ENCODE measurements at regions not wholly inside any gene's neighbourhood (a gene's known extent, or its start where the extent isn't known, plus 50 kb on each side); places are given as distances from the start of the nearest gene placed in this dataset.
"Not testable (repeated sequence)": the region's sequence is repeated elsewhere in the genome, so short reads cannot be mapped to it uniquely, and the experiment has no call there.

DNA sequence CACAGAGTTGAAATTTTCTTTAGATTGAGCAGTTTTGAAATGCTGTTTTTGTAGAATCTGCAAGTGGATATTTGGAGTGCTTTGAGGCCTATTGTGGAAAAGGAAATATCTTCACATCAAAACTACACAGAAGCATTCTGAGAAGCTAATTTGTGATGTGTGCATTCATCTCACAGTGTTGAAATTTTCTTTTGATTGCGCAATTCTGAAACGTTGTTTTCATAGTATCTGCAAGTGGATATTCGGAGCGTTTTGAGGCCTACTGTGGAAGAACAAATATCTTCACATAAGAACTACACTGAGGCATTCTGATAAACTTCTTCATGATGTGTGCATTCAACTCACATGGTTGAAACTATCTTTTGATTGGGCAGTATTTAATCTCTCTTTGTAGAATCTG, 3143.4 kb upstream of the OR11H1 start:
- H3K27ac ChIP-seq; DNase-seq; H3K4me3 ChIP-seq; intact Hi-C loops (cut with DNase I); H3K36me3 ChIP-seq; H3K27me3 ChIP-seq; ATAC-seq; H3K4me1 ChIP-seq: not testable (repeated sequence)
- WGBS, 4 donors, result 84 to 86% (median 86%) methylated on average over 4 of the region's 4 CpGs
- H3K9me3 ChIP-seq, result peaks cover 0 to 60% (median 13%) of the 10 kb centered on the region in 12 donors

DNA sequence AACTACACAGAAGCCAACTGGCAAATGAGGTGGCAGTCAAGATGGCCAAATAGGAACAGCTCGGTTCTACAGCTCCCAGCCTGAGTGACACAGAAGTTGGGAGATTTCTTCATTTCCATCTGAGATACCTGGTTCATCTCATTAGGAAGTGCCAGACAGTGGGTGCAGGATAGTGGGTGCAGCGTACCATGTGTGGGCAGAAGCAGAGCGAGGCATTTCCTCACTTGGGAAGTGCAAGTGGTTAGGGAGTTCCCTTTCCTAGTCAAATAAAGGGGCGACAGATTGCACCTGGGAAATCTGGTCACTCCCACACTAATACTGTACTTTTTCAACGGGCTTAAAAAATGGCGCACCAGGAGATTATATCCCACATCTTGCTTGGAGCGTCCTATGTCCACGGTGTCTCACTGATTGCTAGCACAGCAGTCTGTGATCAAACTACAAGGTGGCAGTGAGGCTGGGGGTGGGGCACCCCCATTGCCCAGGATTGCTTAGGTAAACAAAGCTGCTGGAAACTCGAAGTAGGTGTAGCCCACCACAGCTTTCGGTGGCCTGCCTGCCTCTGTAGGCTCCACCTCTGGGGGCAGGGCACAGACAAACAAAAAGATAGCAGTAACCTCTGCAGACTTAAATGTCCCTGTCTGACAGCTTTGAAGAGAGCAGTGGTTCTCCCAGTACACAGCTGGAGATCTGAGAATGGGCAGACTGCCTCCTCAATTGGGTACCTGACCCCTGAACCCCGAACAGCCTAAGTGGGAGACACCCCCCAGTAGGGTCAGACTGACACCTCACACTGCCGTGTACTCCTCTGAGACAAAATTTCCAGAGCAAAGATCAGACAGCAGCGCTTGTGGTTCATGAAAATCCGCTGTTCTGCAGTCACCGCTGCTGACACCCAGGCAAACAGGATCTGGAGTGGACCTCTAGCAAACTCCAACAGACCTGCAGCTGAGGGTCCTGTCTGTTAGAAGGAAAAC, 3138.9 kb upstream of the OR11H1 start:
- DNase-seq, result peak in 4 of 5 donors; percentile 3 to 37 (median 12)
- H3K27ac ChIP-seq; H3K27me3 ChIP-seq; ATAC-seq; H3K36me3 ChIP-seq; H3K4me3 ChIP-seq; H3K4me1 ChIP-seq; intact Hi-C loops (cut with DNase I): not testable (repeated sequence)
- peaks cover 0 to 68% (median 6%) of the 10 kb centered on the region in 12 donors for H3K9me3 ChIP-seq
- WGBS, 4 donors, result 60 to 66% (median 62%) methylated on average over 15 of the region's 15 CpGs

DNA sequence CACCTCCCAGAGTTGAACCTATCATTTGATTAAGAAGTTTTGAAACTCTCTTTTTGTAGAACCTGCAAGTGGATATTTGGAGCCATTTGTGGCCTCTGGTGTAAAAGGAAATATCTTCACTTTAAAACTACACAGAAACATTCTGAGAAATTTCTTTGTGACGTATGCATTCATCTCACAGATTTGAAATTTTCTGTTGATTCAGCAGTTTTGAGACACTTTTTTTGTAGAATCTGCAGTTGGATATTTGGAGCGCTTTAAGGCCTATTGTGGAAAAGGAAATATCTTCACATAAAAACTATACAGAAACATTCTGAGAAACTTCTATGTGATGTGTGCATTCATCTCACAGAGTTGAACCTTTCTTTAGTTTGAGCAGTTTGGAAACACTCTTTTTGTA, 3130.7 kb upstream of the OR11H1 start:
- intact Hi-C loops (cut with DNase I); H3K36me3 ChIP-seq; H3K4me1 ChIP-seq; DNase-seq; ATAC-seq; H3K27me3 ChIP-seq; H3K27ac ChIP-seq; H3K4me3 ChIP-seq: not testable (repeated sequence)
- peaks cover 0 to 32% (median 4%) of the 10 kb centered on the region in 12 donors for H3K9me3 ChIP-seq
- WGBS, 4 donors, result 73 to 83% (median 76%) methylated on average over 2 of the region's 2 CpGs

- H3K4me1 ChIP-seq; H3K27ac ChIP-seq; DNase-seq; H3K36me3 ChIP-seq; ATAC-seq; H3K4me3 ChIP-seq; intact Hi-C loops (cut with DNase I); H3K27me3 ChIP-seq: not testable (repeated sequence)
- WGBS, 4 donors, result 77 to 82% (median 79%) methylated on average over 1 of the region's 1 CpG
- peaks cover 0 to 37% (median 4%) of the 10 kb centered on the region in 12 donors for H3K9me3 ChIP-seq
Measured at GRCh38 chr22:12401942-12402341, 3126.1 kb upstream of the OR11H1 start.

DNA sequence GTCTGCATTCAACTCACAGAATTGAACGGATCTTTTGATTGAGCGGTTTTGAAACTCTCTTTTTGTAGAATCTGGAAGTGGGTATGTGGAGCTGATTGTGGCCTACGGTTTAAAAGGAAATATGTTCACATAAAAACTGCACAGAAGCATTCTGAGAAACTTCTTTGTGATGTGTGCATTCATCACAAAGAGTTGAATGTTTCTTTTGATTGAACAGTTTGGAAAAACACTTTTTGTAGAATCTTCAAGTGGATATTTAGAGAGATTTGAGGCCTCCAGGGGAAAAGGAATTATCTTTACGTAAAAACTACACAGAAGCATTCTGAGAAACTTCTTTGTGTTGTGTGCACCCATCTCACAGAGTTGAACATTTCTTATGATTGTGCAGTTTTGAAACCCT, 3125.5 kb upstream of the OR11H1 start:
- ATAC-seq; H3K27me3 ChIP-seq; DNase-seq; intact Hi-C loops (cut with DNase I); H3K4me3 ChIP-seq; H3K27ac ChIP-seq; H3K4me1 ChIP-seq; H3K36me3 ChIP-seq: not testable (repeated sequence)
- peaks cover 0 to 40% (median 4%) of the 10 kb centered on the region in 12 donors for H3K9me3 ChIP-seq
- 39 to 49% (median 45%) methylated on average over 4 of the region's 4 CpGs for WGBS, 4 donors

DNA sequence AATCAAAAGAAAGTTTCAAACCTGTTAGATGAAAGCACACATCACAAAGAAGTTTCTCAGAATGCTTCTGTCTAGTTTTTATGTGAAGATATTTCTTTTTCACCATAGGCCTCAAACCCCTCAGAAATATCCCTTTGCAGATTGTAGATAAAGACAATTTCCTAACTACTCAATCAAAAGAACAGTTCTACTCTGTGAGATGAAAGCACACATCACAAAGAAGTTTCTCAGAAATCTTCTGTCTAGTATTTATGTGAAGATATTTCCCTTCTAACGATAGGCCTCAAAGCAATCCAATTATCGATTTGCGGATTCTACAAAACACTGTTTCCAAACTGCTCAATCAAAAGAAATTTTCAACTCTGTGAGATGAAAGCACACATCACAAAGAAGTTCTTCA, 3092.1 kb upstream of the OR11H1 start:
- 90 to 93% (median 92%) methylated on average over 3 of the region's 3 CpGs for WGBS, 4 donors
- H3K4me1 ChIP-seq; ATAC-seq; H3K36me3 ChIP-seq; DNase-seq; H3K27ac ChIP-seq; intact Hi-C loops (cut with DNase I); H3K4me3 ChIP-seq; H3K27me3 ChIP-seq: not testable (repeated sequence)
- H3K9me3 ChIP-seq, result peaks cover 0 to 65% (median 19%) of the 10 kb centered on the region in 12 donors

Measured in heart left ventricle (tissue), 16 donors.